Gastroesophageal sphincter (tissue), 3 donors: ENCODE measurements at regions not wholly inside any gene's neighbourhood (a gene's known extent, or its start where the extent isn't known, plus 50 kb on each side); places are given as distances from the start of the nearest gene placed in this dataset.

Source experiments
- CTCF ChIP-seq, 4 experiments: fragments of 200-600 bp in 2 of 4; fragments of 450-650 bp in 2 of 4; sonication (generic) in 1 of 4; IDR thresholded peaks; one replicate each; pipeline ENCODE4 v1.5.1; 2017 to 2019; ENCODE audit warnings: antibody characterized with exemption in 4 of 4, mild to moderate bottlenecking in 2 of 4, moderate library complexity in 2 of 4
- EP300 ChIP-seq: sonication (generic); formaldehyde crosslinking; IDR thresholded peaks from one replicate; pipeline ENCODE4 v1.6.1; 2017; ENCODE audit warnings: antibody characterized with exemption, mild to moderate bottlenecking

GRCh38 chr10:61099756-61100155, 155.8 kb upstream of the RHOBTB1 start:
- TF ChIP-seq CTCF (IDR thresholded peaks at IDR 0.05) (no peak), EP300 (no peak)
